MV-4-11 (cell line): ENCODE measurements at regions not wholly inside any gene's neighbourhood (a gene's known extent, or its start where the extent isn't known, plus 50 kb on each side); places are given as distances from the start of the nearest gene placed in this dataset.

ENCODE experiments used
- DNase-seq: peaks from one replicate; lab custom pipeline; 2025; lab: John Stamatoyannopoulos, UW

DNA sequence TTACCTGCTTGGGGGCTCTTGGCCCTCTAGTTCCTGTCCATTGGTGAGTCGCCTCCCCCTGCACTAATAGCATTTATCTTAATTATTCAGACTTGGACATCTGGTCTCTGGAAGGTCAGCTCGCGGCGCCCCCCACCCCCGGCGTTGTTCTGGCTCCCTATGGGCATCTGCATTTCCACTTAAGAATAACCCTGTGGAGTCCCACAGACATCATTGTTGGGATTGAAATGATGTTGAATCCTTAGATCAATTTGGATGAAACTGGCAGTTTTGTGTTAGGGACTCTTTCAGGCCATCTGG, 313.8 kb upstream of the HS6ST1 start:
- DNase-seq = no peak

GRCh38 chr2:128633501-128633900, 314.8 kb upstream of the HS6ST1 start:
- DNase-seq = no peak

DNA sequence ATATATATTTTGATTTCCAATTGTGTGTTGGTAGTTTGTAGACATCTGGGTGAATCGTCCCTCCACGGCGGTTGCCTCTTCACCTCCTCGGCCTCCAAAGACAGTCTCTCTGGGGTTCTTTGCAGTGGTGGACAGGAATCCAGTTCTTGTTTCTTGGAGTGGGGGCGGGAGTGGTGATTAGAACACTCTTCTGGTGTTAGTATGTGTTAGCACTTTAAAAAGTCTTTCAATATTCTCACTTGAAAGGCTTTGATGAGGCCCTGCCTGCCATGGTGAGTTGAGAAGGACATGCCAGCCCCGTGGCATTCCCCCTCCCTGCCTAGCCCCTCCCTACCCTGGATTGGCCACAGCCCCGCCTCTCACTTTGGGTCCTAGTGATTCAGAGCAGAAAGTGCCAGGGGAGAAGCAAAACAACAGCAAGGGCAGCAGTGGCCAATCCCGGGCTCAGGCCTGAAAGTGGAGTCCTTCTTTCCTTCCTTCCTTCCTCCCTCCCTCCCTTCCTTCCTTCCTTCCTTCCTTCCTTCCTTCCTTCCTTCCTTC, 316.8 kb upstream of the HS6ST1 start:
- DNase-seq = no peak

- no peak for DNase-seq
Measured at GRCh38 chr2:128636802-128637147, 318.1 kb upstream of the HS6ST1 start.

- no peak for DNase-seq
Measured at GRCh38 chr2:128637481-128638155, 318.9 kb upstream of the HS6ST1 start.

- peak; percentile 54 for DNase-seq
Measured at GRCh38 chr2:128638341-128639119, 319.9 kb upstream of the HS6ST1 start.

DNA sequence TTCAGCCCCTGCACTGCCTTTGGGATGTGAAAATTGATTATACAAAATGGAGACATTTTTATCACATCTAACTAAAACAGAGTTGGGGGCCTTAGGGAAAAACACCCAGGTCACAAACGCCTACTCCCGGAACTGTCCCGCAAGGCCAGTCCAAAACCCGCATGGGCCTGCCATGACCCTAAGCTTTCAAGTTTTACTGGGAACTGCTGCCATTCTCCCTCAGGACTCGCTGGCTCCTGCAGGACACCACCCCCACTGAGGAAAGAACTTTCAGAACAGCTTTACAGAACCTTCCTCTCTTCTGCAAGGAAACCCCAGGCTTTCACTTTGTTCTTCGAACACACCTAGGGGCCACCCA, 320.4 kb upstream of the HS6ST1 start:
- DNase-seq = no peak

- no peak for DNase-seq
Measured at GRCh38 chr2:128639693-128640092, 321.0 kb upstream of the HS6ST1 start.

- no peak for DNase-seq
Measured at GRCh38 chr2:128640166-128640844, 321.6 kb upstream of the HS6ST1 start.

- no peak for DNase-seq
Measured at GRCh38 chr2:128640845-128641360, 322.2 kb upstream of the HS6ST1 start.

- no peak for DNase-seq
Measured at GRCh38 chr2:128641421-128642080, 322.9 kb upstream of the HS6ST1 start.

DNA sequence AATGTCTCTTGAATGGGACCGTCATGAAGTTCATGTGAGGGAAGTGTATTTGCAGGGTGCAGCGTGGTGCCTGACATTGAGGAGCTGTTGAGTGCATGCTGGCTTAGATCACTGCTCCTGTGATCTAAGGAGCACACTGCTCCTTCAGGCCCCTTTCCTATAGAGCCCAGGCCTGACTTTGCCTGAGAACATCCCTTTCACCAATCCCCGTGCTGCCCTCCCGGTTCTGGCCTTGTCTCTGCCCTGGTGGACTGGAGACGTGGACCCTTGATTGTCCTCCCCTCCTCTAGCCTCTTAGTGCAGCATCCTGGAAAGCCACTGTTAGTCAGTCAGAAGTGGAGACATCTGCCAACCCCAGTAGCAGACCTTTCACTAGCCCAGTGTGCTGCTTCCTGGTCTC, 323.6 kb upstream of the HS6ST1 start:
- DNase-seq = no peak

GRCh38 chr2:128642821-128643220, 324.2 kb upstream of the HS6ST1 start:
- DNase-seq = peak; percentile 47

- no peak for DNase-seq
Measured at GRCh38 chr2:128643221-128644065, 324.8 kb upstream of the HS6ST1 start.

GRCh38 chr2:128644156-128644555, 325.5 kb upstream of the HS6ST1 start:
- no peak for DNase-seq

DNA sequence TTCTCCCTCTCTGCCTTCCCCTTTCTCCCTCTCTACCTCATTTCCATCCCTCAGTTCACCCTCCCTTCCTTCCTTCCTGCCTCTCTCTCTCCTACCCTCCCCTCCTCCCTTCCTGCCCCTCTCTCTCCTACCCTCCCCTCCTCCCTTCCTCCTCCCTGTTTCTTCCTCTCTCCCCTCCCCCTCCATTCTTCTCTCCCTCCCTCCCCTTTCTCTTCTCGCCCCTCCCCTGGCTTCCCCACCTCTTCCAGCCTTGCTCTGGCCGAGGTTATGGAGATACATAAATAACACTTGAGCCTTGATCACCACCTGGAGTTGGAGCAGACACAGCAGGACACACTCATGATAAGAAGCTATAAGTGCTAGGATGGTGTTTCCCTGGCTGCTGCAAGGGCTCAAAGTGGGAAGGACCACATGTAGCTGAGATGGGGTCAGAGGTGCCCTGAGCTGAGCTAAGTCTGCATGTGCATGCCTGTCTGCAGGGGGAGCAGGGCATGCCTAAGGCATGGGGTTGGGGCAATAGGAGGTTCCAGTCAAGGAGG, 326.1 kb upstream of the HS6ST1 start:
- DNase-seq = no peak

DNA sequence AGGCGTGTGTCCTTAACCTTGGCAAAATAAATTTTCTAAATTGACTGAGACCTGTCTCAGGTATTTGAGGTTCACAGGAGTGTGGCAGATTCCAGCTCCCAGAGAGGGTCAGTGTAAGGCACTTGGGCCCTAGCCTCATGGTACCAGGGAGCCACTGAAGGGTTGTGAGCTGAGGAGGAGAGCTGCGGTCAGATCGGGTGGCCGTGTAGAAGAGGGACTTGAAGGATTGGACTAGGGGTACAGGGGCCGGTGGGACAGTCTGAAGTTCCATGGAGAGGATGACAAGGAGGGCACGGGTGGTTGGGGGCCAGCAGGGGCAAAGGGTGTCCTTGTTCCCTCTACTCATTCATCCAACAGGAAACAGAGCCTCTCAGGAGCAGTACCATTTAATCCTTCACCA, 327.0 kb upstream of the HS6ST1 start:
- no peak for DNase-seq

GRCh38 chr2:128646091-128646490, 327.4 kb upstream of the HS6ST1 start:
- DNase-seq = no peak

GRCh38 chr2:128646691-128647090, 328.0 kb upstream of the HS6ST1 start:
- no peak for DNase-seq

DNA sequence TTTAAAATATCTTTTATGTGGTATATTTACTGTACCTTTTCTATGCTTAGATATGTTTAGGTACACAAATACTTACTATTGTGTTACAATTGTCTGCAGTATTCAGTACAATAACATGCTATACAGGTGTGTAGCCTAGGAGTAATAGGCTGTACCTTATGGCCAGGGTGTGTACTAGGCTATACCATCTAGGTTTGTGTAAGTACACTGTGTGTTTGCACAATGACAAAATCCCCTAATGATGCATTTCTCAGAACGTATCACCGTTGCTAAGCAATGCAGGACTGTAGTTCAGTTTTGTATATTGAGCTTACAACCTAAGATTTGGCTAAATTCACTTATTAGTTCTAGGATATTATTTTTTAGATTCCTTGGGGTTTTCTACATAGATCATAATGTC, 332.3 kb upstream of the HS6ST1 start:
- no peak for DNase-seq

DNA sequence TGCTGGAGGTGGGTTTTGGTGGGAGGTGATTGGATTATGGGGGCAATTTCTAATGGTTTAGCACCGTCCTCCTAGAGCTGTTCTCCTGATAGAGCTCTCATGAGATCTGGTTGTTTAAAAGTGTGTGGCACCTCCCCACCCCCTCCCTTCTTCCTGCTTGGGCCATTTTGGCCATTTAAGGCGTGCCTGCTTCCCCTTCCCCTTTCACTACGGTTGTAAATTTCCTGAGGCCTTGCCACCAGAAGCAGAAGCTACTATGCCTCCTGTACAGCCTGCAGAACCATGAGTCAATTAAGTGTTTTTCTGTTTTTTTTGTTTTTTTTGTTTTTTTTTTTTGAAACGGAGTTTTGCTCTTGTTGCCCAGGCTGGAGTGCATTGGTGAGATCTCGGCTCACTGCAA, 335.7 kb upstream of the HS6ST1 start:
- peak; percentile 97 for DNase-seq
